Mammary epithelial cell (primary cell): ENCODE measurements at regions not wholly inside any gene's neighbourhood (a gene's known extent, or its start where the extent isn't known, plus 50 kb on each side); places are given as distances from the start of the nearest gene placed in this dataset.

Experiments
- CTCF ChIP-seq, 2 donors: IDR thresholded peaks in 1 of 2; conservative IDR thresholded peaks in 1 of 2; 2 replicates each; pipeline ENCODE4 v1.5.1; 2011 to 2012; ENCODE audit warnings: inconsistent platforms in 2 of 2, low read length in 2 of 2, mild to moderate bottlenecking in 2 of 2, control low read depth in 1 of 2, low read depth in 1 of 2; ENCODE audit not compliant: insufficient read depth in 1 of 2; ENCODE audit errors: extremely low read depth in 1 of 2
- EZH2 ChIP-seq: IDR thresholded peaks from 2 replicates; pipeline ENCODE4 v1.6.1; 2012; ENCODE audit warnings: low read length, inconsistent platforms, borderline replicate concordance

DNA sequence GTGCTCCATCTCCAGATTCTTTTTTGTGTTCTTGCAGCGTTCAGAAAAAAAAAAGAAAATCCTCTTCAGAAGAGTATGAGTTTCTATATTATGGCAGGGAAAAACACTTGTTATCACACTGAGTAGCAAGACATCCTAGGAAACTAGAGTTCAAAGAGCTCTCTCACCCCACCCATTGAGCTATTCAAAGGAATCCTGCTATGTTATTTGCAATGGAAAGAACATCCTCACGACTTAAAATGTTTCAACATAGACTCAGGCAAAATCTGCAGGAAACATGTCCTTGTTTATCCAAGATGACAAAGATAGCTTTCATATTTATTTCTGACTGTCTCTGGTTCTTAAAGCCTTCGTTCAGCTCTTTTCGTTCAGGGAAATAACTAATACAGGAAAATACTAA lies 331.6 kb upstream of the ANO5 start:
- TF ChIP-seq CTCF (conservative IDR thresholded peaks at IDR 0.05 in 1 of 2, IDR thresholded peaks at IDR 0.05 in 1 of 2; ENCODE audit: extremely low read depth in 1 of 2, insufficient read depth in 1 of 2, low read depth in 1 of 2, low read length in 2 of 2): no peak
- no peak for TF ChIP-seq EZH2
